Hepatocyte (in vitro differentiated cells): ENCODE measurements at regions not wholly inside any gene's neighbourhood (a gene's known extent, or its start where the extent isn't known, plus 50 kb on each side); places are given as distances from the start of the nearest gene placed in this dataset.

Experiments
- EZH2 ChIP-seq: fragments of 200-600 bp; sonication (generic); IDR thresholded peaks from 2 replicates; pipeline ENCODE4 v1.6.1; 2016; ENCODE audit warnings: antibody characterized with exemption, mild to moderate bottlenecking, borderline replicate concordance
- TF ChIP-seq, protein P1 (sequence below): fragments of 200-600 bp; sonication (generic); IDR thresholded peaks from 2 replicates; pipeline ENCODE4 v1.5.1; 2016; ENCODE audit warnings: antibody characterized with exemption, mild to moderate bottlenecking; ENCODE audit not compliant: poor library complexity

DNA sequence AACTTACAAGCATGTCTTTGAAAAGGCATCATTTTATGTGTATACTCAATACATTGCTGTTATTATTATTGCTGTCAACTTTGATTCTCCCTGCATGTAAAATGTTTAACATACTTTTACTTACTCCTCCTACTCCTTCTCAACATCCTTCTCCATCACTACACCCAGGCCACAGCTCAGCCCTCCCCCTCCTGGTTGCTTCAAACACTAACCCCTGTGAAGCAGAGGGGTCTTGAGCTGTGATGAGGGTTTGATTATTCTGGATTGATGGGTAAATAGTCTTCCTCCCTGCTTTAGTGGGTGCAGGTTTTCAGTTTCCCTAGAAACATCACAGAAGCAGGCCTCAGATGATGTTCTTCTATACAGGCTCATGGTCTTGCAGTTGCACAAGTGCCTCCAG lies 221.0 kb downstream of the OSR1 start:
- no peak for TF ChIP-seq EZH2
- TF ChIP-seq, protein P1, sequence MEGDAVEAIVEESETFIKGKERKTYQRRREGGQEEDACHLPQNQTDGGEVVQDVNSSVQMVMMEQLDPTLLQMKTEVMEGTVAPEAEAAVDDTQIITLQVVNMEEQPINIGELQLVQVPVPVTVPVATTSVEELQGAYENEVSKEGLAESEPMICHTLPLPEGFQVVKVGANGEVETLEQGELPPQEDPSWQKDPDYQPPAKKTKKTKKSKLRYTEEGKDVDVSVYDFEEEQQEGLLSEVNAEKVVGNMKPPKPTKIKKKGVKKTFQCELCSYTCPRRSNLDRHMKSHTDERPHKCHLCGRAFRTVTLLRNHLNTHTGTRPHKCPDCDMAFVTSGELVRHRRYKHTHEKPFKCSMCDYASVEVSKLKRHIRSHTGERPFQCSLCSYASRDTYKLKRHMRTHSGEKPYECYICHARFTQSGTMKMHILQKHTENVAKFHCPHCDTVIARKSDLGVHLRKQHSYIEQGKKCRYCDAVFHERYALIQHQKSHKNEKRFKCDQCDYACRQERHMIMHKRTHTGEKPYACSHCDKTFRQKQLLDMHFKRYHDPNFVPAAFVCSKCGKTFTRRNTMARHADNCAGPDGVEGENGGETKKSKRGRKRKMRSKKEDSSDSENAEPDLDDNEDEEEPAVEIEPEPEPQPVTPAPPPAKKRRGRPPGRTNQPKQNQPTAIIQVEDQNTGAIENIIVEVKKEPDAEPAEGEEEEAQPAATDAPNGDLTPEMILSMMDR, result no peak
